Mesothelial cell of epicardium (in vitro differentiated cells): ENCODE measurements at regions not wholly inside any gene's neighbourhood (a gene's known extent, or its start where the extent isn't known, plus 50 kb on each side); places are given as distances from the start of the nearest gene placed in this dataset.
"Not testable (repeated sequence)": the region's sequence is repeated elsewhere in the genome, so short reads cannot be mapped to it uniquely, and the experiment has no call there.

Experiments
- DNase-seq, 2 experiments: peaks; one replicate each; pipeline ENCODE4 v3.0.0; 2021; ENCODE audit warnings: low spot score in 2 of 2; ENCODE audit not compliant: unreplicated experiment in 2 of 2
- H3K27ac Mint-ChIP-seq: 2 replicates; pipeline ENCODE4 v1.8.0; 2021; ENCODE audit warnings: mixed read lengths
- H3K27me3 Mint-ChIP-seq: 2 replicates; pipeline ENCODE4 v1.8.0; 2021; ENCODE audit warnings: low read depth, mixed read lengths
- H3K36me3 Mint-ChIP-seq: 2 replicates; pipeline ENCODE4 v1.8.0; 2021; ENCODE audit warnings: mixed read lengths
- H3K4me1 Mint-ChIP-seq: 2 replicates; pipeline ENCODE4 v1.8.0; 2021; ENCODE audit warnings: mixed read lengths
- H3K4me3 Mint-ChIP-seq: 2 replicates; pipeline ENCODE4 v1.8.0; 2021; ENCODE audit warnings: mild to moderate bottlenecking, moderate library complexity, mixed read lengths
- H3K9me3 Mint-ChIP-seq: 2 replicates; pipeline ENCODE4 v1.8.0; 2021; ENCODE audit warnings: mixed read lengths
- TF ChIP-seq, protein P1 (sequence below): fragments of 200-600 bp; sonication (generic); IDR thresholded peaks from one replicate; pipeline ENCODE4 v1.5.0; 2021; ENCODE audit warnings: antibody characterized with exemption; ENCODE audit not compliant: unreplicated experiment

DNA sequence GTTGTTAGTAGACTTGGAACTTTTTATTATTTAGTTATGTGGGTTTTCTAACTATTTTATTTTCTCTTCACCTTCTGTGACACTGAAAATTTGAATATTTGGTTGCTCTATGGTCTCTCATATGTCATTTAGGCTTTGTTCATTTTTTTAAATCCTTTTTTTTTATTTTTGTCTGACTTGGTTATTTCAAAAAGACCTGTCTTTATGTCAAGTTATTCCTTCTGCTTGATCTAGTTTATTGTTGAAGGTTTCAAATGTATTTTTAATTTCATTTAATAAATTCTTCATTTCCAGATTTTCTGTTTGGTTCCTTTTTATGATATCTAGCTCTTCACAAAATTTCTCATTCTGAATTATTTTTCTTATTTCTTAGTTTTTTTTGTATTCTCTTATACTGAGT, 160.6 kb upstream of the ATP5MC3 start:
- TF ChIP-seq, protein P1, sequence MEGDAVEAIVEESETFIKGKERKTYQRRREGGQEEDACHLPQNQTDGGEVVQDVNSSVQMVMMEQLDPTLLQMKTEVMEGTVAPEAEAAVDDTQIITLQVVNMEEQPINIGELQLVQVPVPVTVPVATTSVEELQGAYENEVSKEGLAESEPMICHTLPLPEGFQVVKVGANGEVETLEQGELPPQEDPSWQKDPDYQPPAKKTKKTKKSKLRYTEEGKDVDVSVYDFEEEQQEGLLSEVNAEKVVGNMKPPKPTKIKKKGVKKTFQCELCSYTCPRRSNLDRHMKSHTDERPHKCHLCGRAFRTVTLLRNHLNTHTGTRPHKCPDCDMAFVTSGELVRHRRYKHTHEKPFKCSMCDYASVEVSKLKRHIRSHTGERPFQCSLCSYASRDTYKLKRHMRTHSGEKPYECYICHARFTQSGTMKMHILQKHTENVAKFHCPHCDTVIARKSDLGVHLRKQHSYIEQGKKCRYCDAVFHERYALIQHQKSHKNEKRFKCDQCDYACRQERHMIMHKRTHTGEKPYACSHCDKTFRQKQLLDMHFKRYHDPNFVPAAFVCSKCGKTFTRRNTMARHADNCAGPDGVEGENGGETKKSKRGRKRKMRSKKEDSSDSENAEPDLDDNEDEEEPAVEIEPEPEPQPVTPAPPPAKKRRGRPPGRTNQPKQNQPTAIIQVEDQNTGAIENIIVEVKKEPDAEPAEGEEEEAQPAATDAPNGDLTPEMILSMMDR, result no peak

DNA sequence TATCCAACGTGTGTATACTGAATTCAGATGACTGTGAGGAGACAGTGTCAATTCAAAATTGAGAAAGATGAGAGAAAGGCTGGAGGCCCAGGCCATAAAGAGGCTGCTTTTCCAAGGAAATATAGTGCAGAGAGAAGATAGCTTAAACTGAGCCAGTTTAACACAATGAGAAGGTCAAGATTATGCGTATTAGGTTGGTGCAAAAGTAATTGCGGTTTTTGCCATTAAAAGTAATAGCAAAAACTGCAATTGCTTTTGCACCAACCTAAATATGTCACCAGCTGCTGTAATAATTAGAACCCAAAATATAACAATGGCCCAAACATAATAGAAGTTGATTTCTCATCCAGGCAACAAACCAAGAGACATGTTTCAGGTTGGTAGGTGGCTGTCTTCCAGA, 148.7 kb upstream of the ATP5MC3 start:
- Mint-ChIP-seq H3K9me3 (peaks cover 20% of the 10 kb centered on the region), H3K27me3 (peaks cover 13% of the 10 kb centered on the region), H3K27ac (no peak overlapping the region), H3K4me1 (no peaks in the 10 kb centered on the region), H3K4me3 (no peak overlapping the region), H3K36me3 (no peaks in the 10 kb centered on the region)
- DNase-seq, result no peak
- TF ChIP-seq, protein P1, result no peak

More for the DNA sequence above, 160.6 kb upstream of the ATP5MC3 start:
- DNase-seq, result no peak
- Mint-ChIP-seq H3K27ac (no peak overlapping the region), H3K9me3 (peaks cover 36% of the 10 kb centered on the region), H3K4me1 (no peaks in the 10 kb centered on the region), H3K4me3 (no peak overlapping the region), H3K36me3 (peaks cover 7% of the 10 kb centered on the region), H3K27me3 (peaks cover 13% of the 10 kb centered on the region)

DNA sequence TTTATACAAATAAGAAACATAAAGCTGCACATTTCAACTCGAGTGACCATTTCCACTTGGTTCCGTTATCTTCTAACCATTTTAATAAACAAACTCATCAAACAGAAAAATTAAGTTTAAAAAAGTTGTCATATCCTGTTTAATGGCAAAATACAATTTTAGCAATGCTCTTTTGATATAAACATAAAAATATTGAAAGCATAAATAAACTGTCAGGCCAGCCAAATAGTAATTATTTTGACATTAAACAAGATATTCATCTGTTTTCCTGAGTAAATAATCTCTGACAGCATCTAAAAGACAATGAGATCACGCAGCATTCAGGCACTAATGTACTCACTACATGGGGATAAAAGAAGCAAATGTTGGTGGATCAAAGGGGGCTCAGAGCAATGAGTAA, 145.3 kb upstream of the ATP5MC3 start:
- Mint-ChIP-seq H3K36me3 (no peaks in the 10 kb centered on the region), H3K27me3 (no peaks in the 10 kb centered on the region), H3K9me3 (peaks cover 26% of the 10 kb centered on the region), H3K4me1 (no peaks in the 10 kb centered on the region), H3K27ac (no peak overlapping the region), H3K4me3 (no peak overlapping the region)
- DNase-seq, result no peak
- TF ChIP-seq, protein P1, result no peak

DNA sequence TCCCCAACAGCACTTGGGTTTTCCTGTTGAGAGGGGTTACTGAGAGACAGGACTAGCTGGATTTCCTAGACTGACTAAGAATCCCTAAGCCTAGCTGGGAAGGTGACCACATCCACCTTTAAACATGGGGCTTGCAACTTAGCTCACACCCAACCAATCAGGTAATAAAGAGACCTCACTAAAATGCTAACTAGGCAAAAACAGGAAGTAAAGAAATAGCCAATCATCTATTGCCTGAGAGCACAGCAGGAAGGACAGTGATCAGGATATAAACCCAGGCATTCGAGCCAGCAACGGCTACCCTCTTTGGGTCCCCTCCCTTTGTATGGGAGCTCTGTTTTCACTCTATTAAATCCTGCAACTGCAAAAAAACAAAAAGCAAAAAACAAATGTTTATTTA, 144.7 kb upstream of the ATP5MC3 start:
- not testable (repeated sequence) for H3K27me3 Mint-ChIP-seq, H3K27ac Mint-ChIP-seq, H3K4me3 Mint-ChIP-seq, H3K36me3 Mint-ChIP-seq, DNase-seq, H3K4me1 Mint-ChIP-seq
- H3K9me3 Mint-ChIP-seq, result peaks cover 26% of the 10 kb centered on the region

DNA sequence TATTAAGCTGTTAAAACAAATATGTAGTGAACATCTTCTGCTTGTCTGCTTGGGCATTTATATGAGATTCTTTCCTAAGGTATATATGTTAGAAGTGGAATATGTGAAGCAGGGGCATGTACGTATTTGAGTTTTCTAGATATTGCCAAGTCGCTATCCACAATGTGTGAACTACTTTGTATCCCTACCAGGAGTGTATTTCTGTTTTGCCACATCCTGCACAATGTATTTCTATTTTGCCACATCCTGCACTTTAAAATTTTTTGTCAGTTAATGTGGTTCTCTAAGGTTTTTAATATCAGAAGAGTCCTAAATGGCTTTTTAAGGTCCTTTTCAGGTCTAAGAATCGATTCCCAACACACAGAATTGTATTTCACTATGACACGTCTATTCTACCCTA, 141.7 kb upstream of the ATP5MC3 start:
- H3K36me3 Mint-ChIP-seq, result no peaks in the 10 kb centered on the region
- peaks cover 10% of the 10 kb centered on the region for H3K27me3 Mint-ChIP-seq
- DNase-seq, result no peak
- peaks cover 26% of the 10 kb centered on the region for H3K9me3 Mint-ChIP-seq
- TF ChIP-seq, protein P1, result no peak
- H3K4me1 Mint-ChIP-seq, result no peaks in the 10 kb centered on the region
- H3K4me3 Mint-ChIP-seq, result no peak overlapping the region
- no peak overlapping the region for H3K27ac Mint-ChIP-seq

DNA sequence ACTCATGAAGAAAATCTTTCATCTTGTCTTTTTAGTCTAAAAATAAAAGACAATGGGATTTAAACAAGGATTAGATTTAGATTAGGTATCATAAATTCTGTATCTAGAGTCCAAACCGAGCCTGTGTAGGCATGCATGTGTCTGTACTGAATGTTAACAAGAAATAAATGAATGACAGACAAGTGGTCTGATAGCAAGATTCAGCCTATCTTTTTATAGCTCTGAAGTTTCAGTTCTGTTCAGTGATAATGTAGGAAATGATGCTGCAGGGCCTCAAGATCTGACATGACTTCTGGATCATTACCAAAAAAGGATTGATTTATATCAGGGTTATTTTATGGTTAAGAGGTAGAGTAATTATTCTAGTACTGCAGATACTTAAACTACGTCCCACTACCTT, 137.0 kb upstream of the ATP5MC3 start:
- peaks cover 35% of the 10 kb centered on the region for H3K27me3 Mint-ChIP-seq
- TF ChIP-seq, protein P1, result no peak

More for the DNA sequence above, 137.0 kb upstream of the ATP5MC3 start:
- no peak for DNase-seq
- no peaks in the 10 kb centered on the region for H3K9me3 Mint-ChIP-seq
- no peaks in the 10 kb centered on the region for H3K4me1 Mint-ChIP-seq
- H3K36me3 Mint-ChIP-seq, result no peaks in the 10 kb centered on the region
- H3K27ac Mint-ChIP-seq, result no peak overlapping the region
- no peak overlapping the region for H3K4me3 Mint-ChIP-seq
